ENCODE measurements at regions not wholly inside any gene's neighbourhood (a gene's known extent, or its start where the extent isn't known, plus 50 kb on each side); places are given as distances from the start of the nearest gene placed in this dataset.

DNA sequence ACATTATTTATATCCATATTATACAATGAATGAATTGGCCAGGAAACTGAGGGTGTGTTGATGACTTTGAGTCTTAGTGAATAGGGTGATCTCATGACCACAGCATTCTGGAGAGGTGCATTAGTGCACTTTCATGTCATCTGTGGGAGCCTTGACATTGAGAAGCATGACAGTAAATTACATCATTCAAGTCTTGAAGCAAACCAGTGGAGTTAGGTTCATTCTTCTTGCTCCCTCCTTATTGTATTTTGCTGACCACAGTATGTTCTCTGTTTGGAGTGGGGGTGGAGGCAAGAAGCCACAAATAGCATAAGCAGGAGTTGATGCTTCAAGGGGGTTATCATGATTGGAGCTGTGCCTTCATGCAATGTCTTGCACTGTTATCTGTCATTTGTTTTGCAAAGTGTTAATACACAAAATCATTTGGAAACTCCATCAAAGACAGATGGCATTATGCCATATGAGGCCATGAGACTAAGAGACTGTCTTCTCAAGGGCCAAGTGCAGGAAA is 680.2 kb downstream of the NYAP2 start:
- peaks cover 20% of the 10 kb centered on the region for H3K4me1 ChIP-seq (ENCODE audit: control insufficient read depth, extremely low read depth, insufficient read depth, low read length)
- TF ChIP-seq, protein P1, sequence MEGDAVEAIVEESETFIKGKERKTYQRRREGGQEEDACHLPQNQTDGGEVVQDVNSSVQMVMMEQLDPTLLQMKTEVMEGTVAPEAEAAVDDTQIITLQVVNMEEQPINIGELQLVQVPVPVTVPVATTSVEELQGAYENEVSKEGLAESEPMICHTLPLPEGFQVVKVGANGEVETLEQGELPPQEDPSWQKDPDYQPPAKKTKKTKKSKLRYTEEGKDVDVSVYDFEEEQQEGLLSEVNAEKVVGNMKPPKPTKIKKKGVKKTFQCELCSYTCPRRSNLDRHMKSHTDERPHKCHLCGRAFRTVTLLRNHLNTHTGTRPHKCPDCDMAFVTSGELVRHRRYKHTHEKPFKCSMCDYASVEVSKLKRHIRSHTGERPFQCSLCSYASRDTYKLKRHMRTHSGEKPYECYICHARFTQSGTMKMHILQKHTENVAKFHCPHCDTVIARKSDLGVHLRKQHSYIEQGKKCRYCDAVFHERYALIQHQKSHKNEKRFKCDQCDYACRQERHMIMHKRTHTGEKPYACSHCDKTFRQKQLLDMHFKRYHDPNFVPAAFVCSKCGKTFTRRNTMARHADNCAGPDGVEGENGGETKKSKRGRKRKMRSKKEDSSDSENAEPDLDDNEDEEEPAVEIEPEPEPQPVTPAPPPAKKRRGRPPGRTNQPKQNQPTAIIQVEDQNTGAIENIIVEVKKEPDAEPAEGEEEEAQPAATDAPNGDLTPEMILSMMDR (conservative IDR thresholded peaks at IDR 0.05 in 1 of 2, IDR thresholded peaks at IDR 0.05 in 1 of 2; ENCODE audit: low read depth in 1 of 2, low read length in 2 of 2): no peak
- TF ChIP-seq EZH2 (IDR thresholded peaks at IDR 0.05; ENCODE audit: low read length, missing control alignments): no peak
- no peak overlapping the region for H3K9ac ChIP-seq (ENCODE audit: insufficient read depth, low read length)
- H2AFZ ChIP-seq (ENCODE audit: low read length): no peak overlapping the region
- H3K4me3 ChIP-seq (replicated peaks in 1 of 4; ENCODE audit: control extremely low read depth in 1 of 4, insufficient read depth in 1 of 4, low read depth in 3 of 4, low read length in 4 of 4): no peak overlapping the region
- no peaks in the 10 kb centered on the region for H3K36me3 ChIP-seq (ENCODE audit: control insufficient read depth, insufficient read depth, low read length)
- H3K9me3 ChIP-seq (ENCODE audit: control insufficient read depth, insufficient read depth, low read depth, low read length): no peaks in the 10 kb centered on the region
- peak overlapping the region; percentile 71 for H3K27ac ChIP-seq (ENCODE audit: insufficient read depth, low read length)
- peak overlapping the region; percentile 17 for H3K4me2 ChIP-seq (ENCODE audit: extremely low read depth, insufficient read depth, low read length)
- peak; percentile 91 to 99 for DNase-seq (ENCODE audit: low read depth in 2 of 2)
- H4K20me1 ChIP-seq (ENCODE audit: control insufficient read depth, extremely low read depth, insufficient read depth, low read length): no peaks in the 10 kb centered on the region
- no peaks in the 10 kb centered on the region for H3K27me3 ChIP-seq (ENCODE audit: control insufficient read depth, insufficient read depth, low read length)
- H3K79me2 ChIP-seq (ENCODE audit: control insufficient read depth, insufficient read depth, low read length): no peaks in the 10 kb centered on the region

DNA sequence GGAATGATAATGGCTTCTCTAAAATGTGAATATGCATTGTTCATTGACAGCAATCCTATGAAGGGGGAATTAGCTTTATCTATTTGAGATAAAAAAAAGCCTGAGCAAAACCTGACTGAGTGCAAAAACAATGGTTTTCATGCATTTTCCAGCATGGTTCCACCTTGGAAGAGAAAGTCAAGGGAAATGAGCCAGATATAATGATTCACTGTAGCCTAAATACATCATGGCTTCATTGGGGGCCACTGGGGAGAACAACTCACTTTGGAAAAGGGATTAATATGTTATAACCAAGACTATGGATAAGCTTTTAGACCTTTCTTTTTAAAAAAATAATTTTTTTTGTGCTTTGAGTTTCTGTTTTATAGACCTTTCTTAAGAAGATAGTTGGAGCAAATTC is 679.7 kb downstream of the NYAP2 start:
- peaks cover 20% of the 10 kb centered on the region for H3K4me1 ChIP-seq (ENCODE audit: control insufficient read depth, extremely low read depth, insufficient read depth, low read length)
- H2AFZ ChIP-seq (ENCODE audit: low read length): no peak overlapping the region
- H3K27ac ChIP-seq (ENCODE audit: insufficient read depth, low read length): peak overlapping the region; percentile 48
- no peaks in the 10 kb centered on the region for H3K9me3 ChIP-seq (ENCODE audit: control insufficient read depth, insufficient read depth, low read depth, low read length)
- no peaks in the 10 kb centered on the region for H4K20me1 ChIP-seq (ENCODE audit: control insufficient read depth, extremely low read depth, insufficient read depth, low read length)
- H3K4me3 ChIP-seq (replicated peaks in 1 of 4; ENCODE audit: control extremely low read depth in 1 of 4, insufficient read depth in 1 of 4, low read depth in 3 of 4, low read length in 4 of 4): no peak overlapping the region
- DNase-seq (ENCODE audit: low read depth in 2 of 2): peak in 1 of 2 donors; percentile 81
- H3K4me2 ChIP-seq (ENCODE audit: extremely low read depth, insufficient read depth, low read length): no peak overlapping the region
- TF ChIP-seq, protein P1 (conservative IDR thresholded peaks at IDR 0.05 in 1 of 2, IDR thresholded peaks at IDR 0.05 in 1 of 2; ENCODE audit: low read depth in 1 of 2, low read length in 2 of 2): no peak
- no peak for TF ChIP-seq EZH2 (IDR thresholded peaks at IDR 0.05; ENCODE audit: low read length, missing control alignments)
- no peak overlapping the region for H3K9ac ChIP-seq (ENCODE audit: insufficient read depth, low read length)
- no peaks in the 10 kb centered on the region for H3K79me2 ChIP-seq (ENCODE audit: control insufficient read depth, insufficient read depth, low read length)
- H3K36me3 ChIP-seq (ENCODE audit: control insufficient read depth, insufficient read depth, low read length): no peaks in the 10 kb centered on the region
- no peaks in the 10 kb centered on the region for H3K27me3 ChIP-seq (ENCODE audit: control insufficient read depth, insufficient read depth, low read length)

DNA sequence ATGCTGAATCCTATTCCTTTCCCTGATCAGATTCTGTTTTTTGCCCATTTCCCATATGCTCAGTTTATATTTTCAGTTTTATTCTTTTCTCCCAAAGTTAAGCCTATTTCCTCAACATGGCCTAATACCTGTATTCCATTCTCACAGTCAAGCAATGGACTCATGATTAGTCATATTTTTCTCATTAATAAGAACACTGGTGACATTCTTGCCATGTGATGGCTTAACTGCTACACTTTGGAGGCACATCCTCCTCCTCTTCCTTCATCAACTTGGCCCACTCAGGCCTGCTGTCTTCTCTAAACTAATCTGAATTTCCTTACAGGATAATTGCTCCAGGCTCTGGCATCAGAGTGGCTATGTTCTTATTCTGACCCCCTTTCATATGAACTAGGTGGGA is 679.2 kb downstream of the NYAP2 start:
- Histone ChIP-seq H2AFZ (ENCODE audit: low read length) (no peak overlapping the region), H3K36me3 (ENCODE audit: control insufficient read depth, insufficient read depth, low read length) (no peaks in the 10 kb centered on the region), H3K27me3 (ENCODE audit: control insufficient read depth, insufficient read depth, low read length) (no peaks in the 10 kb centered on the region), H3K27ac (ENCODE audit: insufficient read depth, low read length) (peak overlapping the region; percentile 48), H3K9me3 (ENCODE audit: control insufficient read depth, insufficient read depth, low read depth, low read length) (no peaks in the 10 kb centered on the region), H3K4me3 (replicated peaks in 1 of 4; ENCODE audit: control extremely low read depth in 1 of 4, insufficient read depth in 1 of 4, low read depth in 3 of 4, low read length in 4 of 4) (no peak overlapping the region), H3K4me2 (ENCODE audit: extremely low read depth, insufficient read depth, low read length) (no peak overlapping the region), H3K4me1 (ENCODE audit: control insufficient read depth, extremely low read depth, insufficient read depth, low read length) (peaks cover 20% of the 10 kb centered on the region), H4K20me1 (ENCODE audit: control insufficient read depth, extremely low read depth, insufficient read depth, low read length) (no peaks in the 10 kb centered on the region), H3K9ac (ENCODE audit: insufficient read depth, low read length) (no peak overlapping the region), H3K79me2 (ENCODE audit: control insufficient read depth, insufficient read depth, low read length) (no peaks in the 10 kb centered on the region)
- DNase-seq (ENCODE audit: low read depth in 2 of 2): peak in 1 of 2 donors; percentile 26
- no peak for TF ChIP-seq EZH2 (IDR thresholded peaks at IDR 0.05; ENCODE audit: low read length, missing control alignments)
- TF ChIP-seq, protein P1 (conservative IDR thresholded peaks at IDR 0.05 in 1 of 2, IDR thresholded peaks at IDR 0.05 in 1 of 2; ENCODE audit: low read depth in 1 of 2, low read length in 2 of 2): no peak
